GM18499 (cell line): ENCODE measurements at regions not wholly inside any gene's neighbourhood (a gene's known extent, or its start where the extent isn't known, plus 50 kb on each side); places are given as distances from the start of the nearest gene placed in this dataset.

Source experiments
- ATAC-seq: cut with Tn5 transposase; IDR thresholded peaks from one replicate; pipeline ENCODE4 v1.9.1; 2021; ENCODE audit warnings: moderate number of reproducible peaks; ENCODE audit not compliant: insufficient read depth, unreplicated experiment

DNA sequence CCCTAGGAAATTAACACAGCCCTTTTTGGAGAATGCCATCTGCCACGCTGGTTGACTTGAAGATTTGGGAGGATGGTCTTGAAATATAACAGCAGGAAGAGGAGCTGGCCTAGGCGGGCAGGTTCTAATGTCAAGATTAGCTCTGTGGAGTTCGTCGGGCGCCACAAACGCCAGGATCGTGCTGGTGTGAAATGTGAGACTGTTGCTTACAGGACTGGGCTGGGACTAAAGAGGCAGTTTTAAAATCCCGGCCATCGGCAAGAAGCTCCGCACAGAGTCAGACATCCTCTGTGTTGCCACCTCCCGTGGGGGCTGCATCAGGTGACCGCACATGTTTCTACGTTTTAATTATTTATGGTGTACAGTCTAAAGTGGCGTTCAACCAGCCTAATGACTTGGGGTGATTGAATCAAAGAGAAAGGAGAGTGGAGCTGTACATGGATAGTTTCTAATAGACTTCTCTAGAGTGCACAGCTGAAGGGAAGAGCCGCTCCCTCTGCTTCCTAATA lies 99.4 kb upstream of the BCL11A start:
- no peak for ATAC-seq

DNA sequence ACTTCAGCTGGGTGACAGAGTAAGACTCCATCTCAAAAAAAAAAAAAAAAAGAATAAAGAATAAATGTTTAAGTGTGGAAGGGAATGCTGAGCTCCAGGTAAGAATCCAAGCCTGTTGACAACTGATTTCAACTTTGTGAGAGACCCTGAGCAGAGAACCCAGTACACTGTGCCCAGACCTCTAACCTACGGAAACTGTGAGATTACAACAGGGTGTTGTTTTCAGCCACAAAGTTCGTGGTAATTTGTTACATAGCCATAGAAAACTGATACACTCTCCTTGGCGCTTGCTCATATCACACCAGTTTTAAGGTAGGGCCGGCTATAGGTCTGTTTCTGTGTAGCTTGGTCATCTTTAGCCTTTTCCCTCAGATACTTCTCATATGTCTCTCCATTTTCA lies 98.4 kb upstream of the PAPOLG start:
- no peak for ATAC-seq

DNA sequence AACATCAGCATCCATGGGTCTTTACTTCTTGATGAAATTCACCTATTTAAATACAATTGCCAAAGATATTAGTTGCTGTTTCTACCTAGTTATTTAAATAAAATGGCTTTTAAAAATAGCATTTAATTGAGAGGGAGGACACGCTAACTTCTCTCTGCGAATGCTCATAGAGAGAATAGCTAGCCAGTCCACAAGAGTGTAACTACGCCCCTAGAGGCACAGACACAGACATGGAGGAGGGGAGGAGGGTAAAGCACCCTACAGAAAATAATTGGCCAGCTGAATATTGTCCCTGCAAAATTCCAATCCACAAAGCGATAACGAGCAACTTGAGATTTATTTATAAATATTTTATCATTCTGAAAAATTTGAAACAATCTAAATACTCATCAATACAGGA lies 97.0 kb upstream of the PAPOLG start:
- no peak for ATAC-seq

DNA sequence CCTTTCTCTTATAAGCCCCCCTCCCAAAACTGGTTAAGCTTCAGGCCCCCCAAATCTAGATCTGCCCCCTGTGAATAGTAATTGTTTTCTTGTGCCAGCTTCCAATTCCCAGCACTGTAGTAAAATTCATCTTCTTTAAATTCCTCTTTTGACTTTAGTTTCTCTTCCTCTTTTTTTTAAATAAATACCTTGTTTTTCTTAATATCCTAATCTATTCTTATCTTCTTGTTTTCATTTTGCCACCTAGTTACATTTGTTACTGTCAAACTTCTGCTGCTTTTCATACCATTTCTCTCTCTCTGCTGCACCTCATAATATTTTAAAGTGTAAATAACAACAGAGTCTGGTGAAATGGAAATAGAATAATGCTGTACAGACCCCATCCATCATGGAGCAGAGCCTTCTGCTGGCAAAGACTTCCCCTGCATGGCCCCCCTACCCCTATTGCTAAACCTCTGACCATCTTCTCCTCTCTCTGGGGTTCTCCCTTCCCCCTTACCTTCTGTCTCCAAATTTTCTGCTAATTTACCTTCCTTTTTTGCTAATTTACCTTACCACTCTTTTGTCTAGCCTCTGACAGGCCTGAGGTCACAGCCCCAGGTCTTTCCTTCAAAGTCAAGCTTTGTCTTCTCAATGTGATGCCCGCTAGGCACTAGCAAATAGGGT lies 94.9 kb upstream of the PAPOLG start:
- no peak for ATAC-seq

DNA sequence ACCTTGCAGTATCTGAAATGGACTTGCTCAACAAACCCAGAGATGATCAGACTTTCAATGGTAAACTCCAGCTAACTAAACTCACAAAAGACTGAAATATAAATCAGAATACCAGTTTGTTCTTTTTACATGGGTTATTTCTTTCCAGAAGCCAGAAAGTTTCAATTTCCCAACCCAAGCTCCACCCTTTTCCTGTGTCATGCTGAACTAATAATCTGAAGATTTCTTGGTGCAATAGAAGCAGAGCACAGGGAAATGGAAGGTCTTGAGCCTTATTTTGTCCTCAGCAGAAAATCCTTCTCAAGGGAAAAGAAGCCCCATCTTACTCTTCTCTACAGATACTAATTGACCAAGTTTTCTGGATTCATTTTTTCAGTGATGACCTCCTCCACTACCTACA lies 93.3 kb upstream of the PAPOLG start:
- no peak for ATAC-seq

DNA sequence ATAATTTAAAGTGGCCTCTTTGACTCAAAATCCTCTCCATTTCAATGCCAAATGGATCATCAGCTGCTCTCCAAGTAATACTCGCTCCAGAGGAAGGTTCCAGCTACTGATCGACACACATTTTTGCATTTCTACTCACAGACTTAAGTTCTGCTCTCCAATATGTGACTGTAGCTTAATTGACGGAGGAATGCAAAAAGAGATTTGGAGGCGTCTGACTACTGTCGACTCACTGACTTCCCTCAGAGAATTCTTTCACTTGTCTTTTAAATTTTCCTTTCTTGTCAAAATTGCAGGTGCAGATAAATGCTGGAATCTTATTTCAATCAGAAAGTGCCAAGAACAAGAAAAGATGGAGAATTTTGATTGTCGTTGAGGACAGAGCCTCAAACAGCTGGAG lies 84.1 kb upstream of the PAPOLG start:
- ATAC-seq, result no peak

DNA sequence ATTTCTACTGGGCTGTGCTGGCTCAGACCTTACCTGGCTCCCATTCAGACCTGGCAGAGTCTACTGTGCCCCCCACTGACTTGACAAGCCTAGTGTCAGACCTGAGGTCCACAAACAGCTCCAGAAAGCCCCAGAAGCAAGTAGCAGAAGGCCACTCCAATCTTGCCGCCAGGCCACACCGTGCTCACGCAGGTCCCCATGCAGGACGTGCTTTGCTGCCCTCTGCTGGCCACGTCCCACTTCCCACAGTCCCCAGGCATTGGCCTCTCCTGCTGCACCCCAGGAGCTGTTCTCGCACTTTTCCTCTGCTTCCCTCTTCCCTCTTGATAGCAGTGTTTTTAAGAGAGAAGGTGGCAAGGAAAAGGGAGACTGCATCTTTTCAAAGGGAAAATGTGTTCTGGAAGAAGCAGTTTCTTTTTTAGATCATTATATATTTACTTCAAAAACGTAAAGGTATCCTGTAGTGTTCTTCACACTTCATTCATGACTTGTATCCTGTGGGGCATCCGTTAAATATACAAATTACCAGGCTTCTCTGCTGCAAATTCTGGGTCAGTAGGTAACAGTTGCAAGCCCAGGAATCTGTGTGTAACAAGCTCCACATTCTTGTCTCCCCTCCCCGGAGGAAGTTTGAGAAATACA lies 81.4 kb upstream of the PAPOLG start:
- peak; percentile 63 for ATAC-seq

DNA sequence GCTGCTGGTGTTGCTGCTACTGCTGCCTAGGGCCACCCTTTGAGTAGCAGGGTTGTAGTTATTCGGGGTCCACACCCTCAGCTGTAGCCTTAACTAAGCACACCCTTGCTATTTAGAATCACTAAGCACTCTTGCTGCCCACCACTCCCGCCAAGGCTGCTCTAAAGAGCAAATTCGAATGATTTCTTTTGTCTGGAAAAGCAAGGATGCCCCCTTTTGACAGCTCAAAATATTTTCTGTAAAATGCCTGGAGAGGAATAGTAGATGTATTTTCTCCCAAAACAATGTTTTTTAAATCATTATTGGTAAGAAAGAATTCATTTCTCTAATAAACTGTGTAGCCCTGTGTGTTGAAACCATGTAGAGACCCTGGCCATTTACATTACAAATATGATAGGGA lies 80.8 kb upstream of the PAPOLG start:
- no peak for ATAC-seq

DNA sequence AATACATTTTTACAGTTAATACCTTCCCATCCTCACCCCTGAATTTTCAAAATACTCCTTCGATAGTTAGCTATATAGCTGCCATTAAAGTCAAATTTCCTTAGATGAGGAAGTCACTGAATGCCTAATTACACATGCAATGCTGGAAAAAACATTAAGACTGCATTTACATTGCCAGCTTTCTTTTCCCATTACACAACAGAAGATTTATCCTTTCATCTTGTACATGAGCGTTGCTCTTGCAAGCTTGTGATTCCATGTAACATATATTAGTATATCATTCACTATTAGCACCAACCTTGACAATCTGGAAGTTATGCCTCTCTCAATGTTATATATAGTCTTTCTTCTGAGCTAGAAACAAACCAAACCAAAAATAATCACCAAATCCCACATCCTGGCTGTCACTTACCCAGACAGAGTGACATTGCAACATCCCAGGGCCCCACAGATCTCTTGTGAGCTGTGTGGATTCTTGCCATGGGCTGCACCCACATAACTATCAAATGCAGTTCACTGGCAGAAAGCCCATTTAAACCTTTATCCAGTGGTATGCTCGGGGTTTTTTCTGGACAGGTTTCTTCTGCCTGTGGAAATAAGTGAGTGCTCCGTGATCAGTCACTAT lies 79.2 kb upstream of the PAPOLG start:
- ATAC-seq, result no peak

DNA sequence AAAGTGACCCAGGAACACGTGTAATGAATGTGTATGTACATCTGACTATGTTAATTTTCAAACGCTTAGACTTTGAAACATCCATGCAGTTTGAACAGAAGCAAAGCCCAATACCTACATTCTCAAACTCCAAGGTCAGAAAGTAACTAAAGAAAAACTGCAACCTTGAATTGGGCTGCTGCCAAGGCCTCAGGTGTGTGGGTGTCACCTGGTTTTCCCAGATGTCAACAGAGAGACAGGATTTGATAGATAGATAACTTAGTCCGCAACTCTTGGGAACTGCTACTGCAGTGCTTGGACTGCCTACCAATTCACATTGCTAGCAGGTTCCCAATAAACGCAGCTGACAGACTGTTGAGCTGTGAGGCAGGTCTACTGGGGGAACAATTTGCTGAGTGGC lies 78.7 kb upstream of the PAPOLG start:
- ATAC-seq, result no peak

DNA sequence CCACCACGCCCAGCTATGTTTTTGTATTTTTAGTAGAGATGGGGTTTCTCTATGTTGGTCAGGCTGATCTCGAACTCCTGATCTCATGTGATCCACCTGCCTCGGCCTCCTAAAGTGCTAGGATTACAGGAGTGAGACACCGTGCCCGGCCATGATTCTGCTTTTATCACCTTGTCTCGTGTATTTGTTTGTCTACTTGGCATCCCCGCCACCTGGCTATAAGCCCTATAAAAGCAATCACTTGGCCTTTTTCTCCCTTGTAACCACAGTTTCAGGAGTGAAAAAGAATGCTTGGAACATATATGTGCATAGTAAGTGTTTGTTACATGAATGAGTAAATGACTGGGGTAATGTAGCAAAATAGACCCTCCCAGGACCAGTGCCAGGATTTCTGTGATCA lies 77.5 kb upstream of the PAPOLG start:
- ATAC-seq, result no peak

DNA sequence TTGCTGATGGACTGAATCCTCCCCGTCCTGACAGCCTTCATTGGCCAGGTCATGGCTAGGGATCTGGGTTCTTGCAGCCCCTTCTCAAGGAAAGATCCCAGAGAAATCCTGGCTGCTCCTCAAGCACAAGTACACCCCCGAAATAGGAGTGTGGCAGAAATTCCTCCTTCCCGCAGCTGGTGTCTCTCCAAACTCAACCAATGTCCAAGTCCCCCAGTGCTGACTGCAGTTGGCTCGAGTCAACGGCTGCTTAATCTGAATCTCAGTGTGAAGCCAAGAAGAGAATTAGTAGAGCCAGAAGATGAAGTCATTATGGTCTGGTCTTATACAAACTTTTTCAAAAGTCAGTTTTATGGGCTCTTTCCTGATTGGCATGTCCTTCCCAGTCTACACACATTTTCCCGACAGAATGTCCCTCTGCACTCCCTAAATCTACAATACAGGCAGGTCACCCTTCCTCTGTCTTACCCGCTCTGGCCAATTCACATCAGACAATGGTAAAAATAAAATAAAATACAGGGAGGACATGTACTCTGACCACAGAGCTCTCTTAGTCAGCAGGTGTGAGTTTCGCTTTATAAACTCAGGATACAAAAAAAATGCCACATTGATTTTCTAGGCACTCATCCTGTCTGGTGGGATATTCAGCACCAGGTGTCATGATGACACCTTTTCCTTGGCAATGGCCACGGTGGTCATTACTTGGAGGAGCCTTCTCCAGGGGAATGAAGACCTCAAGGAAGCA lies 76.9 kb upstream of the PAPOLG start:
- no peak for ATAC-seq

DNA sequence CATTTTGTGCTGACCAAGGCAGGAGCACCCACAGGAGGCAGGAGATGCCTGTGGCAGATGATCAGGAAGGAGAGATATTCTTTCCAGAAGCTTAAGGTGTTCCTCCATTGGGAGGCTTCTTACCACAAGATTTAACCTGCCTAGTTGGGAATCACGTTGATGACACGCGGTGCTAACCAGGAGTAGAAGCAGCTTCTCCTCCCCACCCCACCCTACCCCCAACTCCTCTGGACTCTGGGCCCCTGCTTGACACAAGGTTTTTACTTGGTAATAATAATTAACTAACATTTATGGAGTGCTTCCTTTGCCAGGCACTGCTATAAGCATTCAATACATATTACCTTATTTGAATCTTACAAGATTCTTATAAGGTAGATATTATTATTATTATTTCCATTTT lies 62.5 kb upstream of the PAPOLG start:
- no peak for ATAC-seq

DNA sequence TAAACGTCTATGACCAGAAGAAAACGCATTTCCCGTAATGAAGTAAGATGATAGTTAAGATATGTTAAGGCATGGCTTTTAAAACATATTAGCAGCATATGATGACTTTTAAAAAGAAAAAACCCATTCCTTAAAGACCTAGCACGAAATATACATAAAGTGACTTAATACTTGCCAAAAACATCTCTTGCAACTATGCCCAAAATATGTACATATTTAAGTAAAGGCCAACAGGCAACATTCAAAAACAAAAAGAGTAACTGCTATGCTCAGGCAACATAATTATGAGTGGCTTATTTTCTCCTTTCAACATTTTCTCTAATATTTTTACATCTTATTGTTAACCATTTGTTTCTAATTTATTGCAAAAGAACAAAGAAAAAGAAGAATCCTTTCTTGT lies 60.3 kb upstream of the PAPOLG start:
- ATAC-seq, result no peak

DNA sequence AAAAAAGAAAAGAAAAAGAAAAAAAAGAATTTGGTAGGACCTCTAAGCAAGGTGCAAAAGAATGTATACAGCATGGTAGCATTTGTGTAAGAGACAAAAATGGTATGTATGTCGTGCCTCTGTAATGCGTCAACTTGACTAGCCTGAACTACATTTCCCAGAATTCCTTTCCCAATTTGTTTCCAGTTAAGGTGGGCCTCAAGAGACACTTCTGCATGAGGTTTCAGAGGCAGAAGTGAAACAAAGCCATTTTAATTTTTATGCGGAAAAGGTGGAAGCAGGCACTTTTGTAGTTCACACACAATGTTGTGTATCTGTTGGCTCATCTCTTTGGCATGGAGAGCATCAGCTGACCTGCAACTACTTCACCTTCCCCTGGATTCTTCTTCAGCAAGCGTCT lies 56.5 kb upstream of the PAPOLG start:
- no peak for ATAC-seq

DNA sequence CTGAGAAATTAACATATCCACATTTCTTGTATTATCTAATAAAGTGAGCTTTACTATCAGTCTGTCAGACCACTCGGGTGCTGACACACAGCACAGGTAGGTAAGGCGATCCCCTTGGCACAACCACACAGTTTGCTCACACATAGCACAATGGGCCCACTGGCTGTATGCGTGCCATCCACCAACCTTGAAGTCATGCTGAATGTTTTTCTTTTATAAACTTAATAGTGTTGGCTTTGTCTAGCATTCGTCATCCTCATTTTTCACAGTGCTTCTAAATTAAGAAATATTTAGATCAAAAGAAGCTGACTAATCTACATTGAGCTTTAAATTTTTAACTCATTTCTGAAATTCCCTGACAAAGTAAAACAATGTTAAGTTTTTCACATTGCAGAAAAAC lies 50.0 kb upstream of the PAPOLG start:
- ATAC-seq, result no peak
